Kidney (tissue), 13 donors: ENCODE measurements at regions not wholly inside any gene's neighbourhood (a gene's known extent, or its start where the extent isn't known, plus 50 kb on each side); places are given as distances from the start of the nearest gene placed in this dataset.

Experiments
- DNase-seq, 5 donors: peaks; one replicate each; pipeline ENCODE4 v3.0.0-alpha.2; 2013 to 2020
- FAIRE-seq: peaks from 2 replicates; lab custom pipeline; 2012; peaks lifted over from hg19 to GRCh38; lab: Jason Lieb, UNC
- H3K27ac ChIP-seq, 2 donors: one replicate each; pipeline ENCODE4 v1.7.0; 2013; ENCODE audit warnings: low read depth in 2 of 2, low read length in 2 of 2, inconsistent platforms in 1 of 2
- H3K27me3 ChIP-seq: one replicate; pipeline ENCODE4 v1.7.1; 2013; ENCODE audit warnings: low read length, inconsistent platforms; ENCODE audit not compliant: control insufficient read depth, insufficient read depth
- H3K36me3 ChIP-seq, 3 donors: one replicate each; pipeline versions ENCODE4 v1.7.0 to v1.7.1; 2013; ENCODE audit warnings: low read length in 3 of 3, control low read depth in 1 of 3, inconsistent platforms in 1 of 3; ENCODE audit not compliant: insufficient read depth in 3 of 3, control insufficient read depth in 2 of 3
- H3K4me1 ChIP-seq, 3 donors: one replicate each; pipeline versions ENCODE4 v1.7.0 to v1.7.1; 2013; ENCODE audit warnings: low read length in 3 of 3, inconsistent platforms in 1 of 3, low read depth in 1 of 3; ENCODE audit not compliant: control insufficient read depth in 2 of 3, insufficient read depth in 2 of 3
- H3K4me3 ChIP-seq, 3 donors: one replicate each; pipeline versions ENCODE4 v1.7.0 to v1.8.1; 2013; ENCODE audit warnings: low read length in 3 of 3, control low read depth in 1 of 3, inconsistent platforms in 1 of 3
- H3K9ac ChIP-seq, 3 donors: one replicate each; pipeline versions ENCODE4 v1.7.0 to v1.7.1; 2013; ENCODE audit warnings: low read length in 3 of 3, control low read depth in 1 of 3, inconsistent platforms in 1 of 3
- H3K9me3 ChIP-seq, 3 donors: one replicate each; pipeline versions ENCODE4 v1.7.0 to v1.7.1; 2013; ENCODE audit warnings: low read length in 3 of 3, control low read depth in 1 of 3, inconsistent platforms in 1 of 3; ENCODE audit not compliant: control insufficient read depth in 2 of 3, insufficient read depth in 1 of 3
- CTCF ChIP-seq: IDR thresholded peaks from 3 replicates; pipeline ENCODE4 v1.5.1; 2012; ENCODE audit warnings: mild to moderate bottlenecking, moderate library complexity, borderline replicate concordance; ENCODE audit not compliant: insufficient read depth; ENCODE audit errors: extremely low read depth
- intact Hi-C: fragments of 100-400 bp; cut with DNase I; formaldehyde crosslinking; loops from one replicate; pipeline ENCODE4 v1.11.1; 2022
- donor health status: control.
- donor health status: control.
- donor health status: control.
- donor health status: control.
- donor health status: control.
- donor health status: DM: yes; HTN: yes; CAD: no.
- donor health status: Normal renal cell carcinoma (clear cell type).

- Histone ChIP-seq H3K9me3 (no peaks in the 10 kb centered on the region), H3K27me3 (no peaks in the 10 kb centered on the region), H3K27ac (no peak overlapping the region), H3K36me3 (no peaks in the 10 kb centered on the region), H3K4me3 (no peak overlapping the region), H3K4me1 (no peaks in the 10 kb centered on the region), H3K9ac (no peak overlapping the region)
- intact Hi-C loops, result no loop called here
- no peak for DNase-seq
- FAIRE-seq, result no peak
- no peak for TF ChIP-seq CTCF
Observed at GRCh38 chr2:75792146-75792545, 81.4 kb upstream of the GCFC2 start.

GRCh38 chr2:75790814-75791467, 80.2 kb upstream of the GCFC2 start:
- no peak overlapping the region for H3K4me3 ChIP-seq
- no peaks in the 10 kb centered on the region for H3K27me3 ChIP-seq
- no peak overlapping the region for H3K27ac ChIP-seq
- no peak for TF ChIP-seq CTCF
- FAIRE-seq (no peak), DNase-seq (no peak)
- intact Hi-C loops, result no loop called here
- H3K4me1 ChIP-seq, result no peaks in the 10 kb centered on the region
- no peaks in the 10 kb centered on the region for H3K36me3 ChIP-seq
- H3K9ac ChIP-seq, result no peak overlapping the region
- H3K9me3 ChIP-seq, result no peaks in the 10 kb centered on the region

- no peaks in the 10 kb centered on the region for H3K9me3 ChIP-seq
- no peaks in the 10 kb centered on the region for H3K27me3 ChIP-seq
- TF ChIP-seq CTCF, result no peak
- no peaks in the 10 kb centered on the region for H3K36me3 ChIP-seq
- H3K4me3 ChIP-seq, result no peak overlapping the region
- no peak overlapping the region for H3K9ac ChIP-seq
- H3K4me1 ChIP-seq, result no peaks in the 10 kb centered on the region
- intact Hi-C loops, result no loop called here
- DNase-seq (no peak), FAIRE-seq (no peak)
- H3K27ac ChIP-seq, result no peak overlapping the region
Observed at GRCh38 chr2:75790121-75790813, 79.6 kb upstream of the GCFC2 start.
